ENCODE measurements at regions not wholly inside any gene's neighbourhood (a gene's known extent, or its start where the extent isn't known, plus 50 kb on each side); places are given as distances from the start of the nearest gene placed in this dataset.

- Mint-ChIP-seq H3K27ac (ENCODE audit: unreplicated experiment) (no peak overlapping the region), H3K4me1 (ENCODE audit: low read depth) (peaks cover 55% of the 10 kb centered on the region), H3K27me3 (ENCODE audit: low read depth) (no peaks in the 10 kb centered on the region), H3K9me3 (ENCODE audit: low read depth) (no peaks in the 10 kb centered on the region), H3K4me3 (ENCODE audit: unreplicated experiment) (no peak overlapping the region), H3K36me3 (ENCODE audit: low read depth) (no peaks in the 10 kb centered on the region)
- TF ChIP-seq CTCF (IDR thresholded peaks at IDR 0.05) = no peak
- no peak for DNase-seq (ENCODE audit: low spot score)
Observed at GRCh38 chr5:32507738-32508434, 63.3 kb upstream of the ZFR start.

GRCh38 chr5:32506799-32507198 is 62.3 kb upstream of the ZFR start:
- no peaks in the 10 kb centered on the region for H3K27me3 Mint-ChIP-seq (ENCODE audit: low read depth)
- no peaks in the 10 kb centered on the region for H3K36me3 Mint-ChIP-seq (ENCODE audit: low read depth)
- H3K27ac Mint-ChIP-seq (ENCODE audit: unreplicated experiment) = peak overlapping the region; percentile 74
- peaks cover 56% of the 10 kb centered on the region for H3K4me1 Mint-ChIP-seq (ENCODE audit: low read depth)
- DNase-seq (ENCODE audit: low spot score) = no peak
- no peak overlapping the region for H3K4me3 Mint-ChIP-seq (ENCODE audit: unreplicated experiment)
- no peak for TF ChIP-seq CTCF (IDR thresholded peaks at IDR 0.05)
- no peaks in the 10 kb centered on the region for H3K9me3 Mint-ChIP-seq (ENCODE audit: low read depth)

- no peak for TF ChIP-seq CTCF (IDR thresholded peaks at IDR 0.05)
- H3K27ac Mint-ChIP-seq (ENCODE audit: unreplicated experiment) = peak overlapping the region; percentile 74
- no peak overlapping the region for H3K4me3 Mint-ChIP-seq (ENCODE audit: unreplicated experiment)
- no peak for DNase-seq (ENCODE audit: low spot score)
- H3K4me1 Mint-ChIP-seq (ENCODE audit: low read depth) = peaks cover 56% of the 10 kb centered on the region
- H3K36me3 Mint-ChIP-seq (ENCODE audit: low read depth) = no peaks in the 10 kb centered on the region
- no peaks in the 10 kb centered on the region for H3K27me3 Mint-ChIP-seq (ENCODE audit: low read depth)
- H3K9me3 Mint-ChIP-seq (ENCODE audit: low read depth) = no peaks in the 10 kb centered on the region
Observed at GRCh38 chr5:32506201-32506661, 61.7 kb upstream of the ZFR start.

GRCh38 chr5:32505756-32506155 is 61.2 kb upstream of the ZFR start:
- H3K27me3 Mint-ChIP-seq (ENCODE audit: low read depth) = no peaks in the 10 kb centered on the region
- H3K27ac Mint-ChIP-seq (ENCODE audit: unreplicated experiment) = peak overlapping the region; percentile 95
- no peak for DNase-seq (ENCODE audit: low spot score)
- peak overlapping the region; percentile 48 for H3K4me3 Mint-ChIP-seq (ENCODE audit: unreplicated experiment)
- peaks cover 56% of the 10 kb centered on the region for H3K4me1 Mint-ChIP-seq (ENCODE audit: low read depth)
- H3K9me3 Mint-ChIP-seq (ENCODE audit: low read depth) = no peaks in the 10 kb centered on the region
- no peak for TF ChIP-seq CTCF (IDR thresholded peaks at IDR 0.05)
- no peaks in the 10 kb centered on the region for H3K36me3 Mint-ChIP-seq (ENCODE audit: low read depth)

- Mint-ChIP-seq H3K4me1 (ENCODE audit: low read depth) (peaks cover 56% of the 10 kb centered on the region), H3K27ac (ENCODE audit: unreplicated experiment) (peak overlapping the region; percentile 95), H3K4me3 (ENCODE audit: unreplicated experiment) (peak overlapping the region; percentile 48), H3K36me3 (ENCODE audit: low read depth) (no peaks in the 10 kb centered on the region), H3K9me3 (ENCODE audit: low read depth) (no peaks in the 10 kb centered on the region), H3K27me3 (ENCODE audit: low read depth) (no peaks in the 10 kb centered on the region)
- TF ChIP-seq CTCF (IDR thresholded peaks at IDR 0.05) = no peak
- no peak for DNase-seq (ENCODE audit: low spot score)
Observed at GRCh38 chr5:32504989-32505596, 60.6 kb upstream of the ZFR start.

Data from chondrocyte (in vitro differentiated cells).